HepG2 (cell line): ENCODE measurements at regions not wholly inside any gene's neighbourhood (a gene's known extent, or its start where the extent isn't known, plus 50 kb on each side); places are given as distances from the start of the nearest gene placed in this dataset.

Experiments used
- ATAC-seq: fragments of 200-7000 bp; cut with Tn5 transposase; 3 replicates; pipeline ENCODE4 v1.9.1; 2020; ENCODE audit warnings: mild to moderate bottlenecking, moderate library complexity
- BruUV-seq: library from RNA; stranded (reverse); fragments of 400-500 nt; replicated peaks from 2 replicates; lab custom pipeline; 2021; lab: Mats Ljungman, UMichigan
- CTCF ChIA-PET: fragments of 300-600 bp; formaldehyde crosslinking; extraction: SDS; loops from one replicate; lab custom pipeline; 2021; ENCODE audit warnings: low total read pairs, inconsistent platforms, low intra/inter-chr PET ratio; lab: Yijun Ruan, JAX
- POLR2A ChIA-PET: fragments of 350-600 bp; sonication (Branson Sonifier 250); formaldehyde crosslinking; loops from one replicate; lab custom pipeline; 2020; ENCODE audit warnings: antibody characterized with exemption, inconsistent platforms; lab: Yijun Ruan, JAX
- DNase-seq: peaks from one replicate; pipeline ENCODE4 v3.0.0-alpha.2; 2015; ENCODE audit warnings: low spot score
- FAIRE-seq: peaks from 3 replicates; lab custom pipeline; 2011; peaks lifted over from hg19 to GRCh38; lab: Jason Lieb, UNC
- H2AFZ ChIP-seq: one replicate; pipeline ENCODE4 v1.6.1; 2011; ENCODE audit warnings: low read length, inconsistent platforms
- H3K27ac ChIP-seq: fragments of 300-600 bp; 3 replicates; pipeline ENCODE4 v1.8.0; 2011; ENCODE audit warnings: mixed run types, mild to moderate bottlenecking, mixed read lengths, low read length, inconsistent platforms; ENCODE audit not compliant: insufficient read depth; ENCODE audit errors: extremely low read length
- H3K27me3 ChIP-seq, 2 experiments: fragments of 200-600 bp in 1 of 2; 2 replicates in 1 of 2; 3 replicates in 1 of 2; pipeline versions ENCODE4 v1.6.0 to v1.8.0; 2011; ENCODE audit warnings: low read length in 2 of 2, mild to moderate bottlenecking in 2 of 2, moderate library complexity in 2 of 2, inconsistent platforms in 1 of 2; ENCODE audit not compliant: insufficient read depth in 2 of 2, control insufficient read depth in 1 of 2
- H3K36me3 ChIP-seq, 2 experiments: fragments of 200-600 bp in 1 of 2; replicated peaks in 1 of 2; 2 replicates in 1 of 2; 3 replicates in 1 of 2; pipeline versions ENCODE4 v1.5.1 to v1.8.0; 2011; ENCODE audit warnings: low read length in 2 of 2, inconsistent platforms in 1 of 2; ENCODE audit not compliant: insufficient read depth in 2 of 2, control insufficient read depth in 1 of 2
- H3K4me1 ChIP-seq: 2 replicates; pipeline ENCODE4 v1.5.1; 2012; ENCODE audit warnings: low read length, inconsistent platforms; ENCODE audit not compliant: insufficient read depth
- H3K4me2 ChIP-seq: 2 replicates; pipeline ENCODE4 v1.6.0; 2011; ENCODE audit warnings: low read depth, low read length, inconsistent platforms
- H3K4me3 ChIP-seq, 3 experiments: fragments of 200-600 bp in 1 of 3; sonication (generic), shearing (Covaris generic) in 1 of 3; replicated peaks in 1 of 3; 2 replicates each; pipeline ENCODE4 v1.5.1; 2011 to 2016; ENCODE audit warnings: low read length in 3 of 3, inconsistent platforms in 2 of 3, low read depth in 2 of 3, mild to moderate bottlenecking in 2 of 3, control low read depth in 1 of 3, mixed read lengths in 1 of 3; ENCODE audit not compliant: insufficient read depth in 1 of 3
- H3K79me2 ChIP-seq: one replicate; pipeline ENCODE4 v1.6.1; 2011; ENCODE audit warnings: low read length, inconsistent platforms; ENCODE audit not compliant: insufficient read depth
- H3K9ac ChIP-seq: 2 replicates; pipeline ENCODE4 v1.6.0; 2011; ENCODE audit warnings: mild to moderate bottlenecking, low read depth, low read length, inconsistent platforms; ENCODE audit not compliant: insufficient read depth
- H3K9me3 ChIP-seq: 2 replicates; pipeline ENCODE4 v1.5.1; 2012; ENCODE audit warnings: mild to moderate bottlenecking, low read length
- H4K20me1 ChIP-seq: 2 replicates; pipeline ENCODE4 v1.6.0; 2011; ENCODE audit warnings: inconsistent platforms, mild to moderate bottlenecking, low read length, moderate library complexity; ENCODE audit not compliant: insufficient read depth
- CHCHD3 ChIP-seq: sonication (generic); formaldehyde crosslinking; IDR thresholded peaks from 2 replicates; pipeline ENCODE4 v1.8.0; 2022; ENCODE audit warnings: mild to moderate bottlenecking, missing genetic modification reagents, moderate library complexity
- CREM ChIP-seq, 2 experiments: sonication (generic) in 1 of 2; formaldehyde crosslinking in 1 of 2; IDR thresholded peaks; 2 replicates each; pipeline versions ENCODE4 v1.4.0 to v1.6.1; 2016 to 2020; ENCODE audit warnings: antibody characterized with exemption in 1 of 2, mild to moderate bottlenecking in 1 of 2, missing genetic modification reagents in 1 of 2
- HOXA5 ChIP-seq: sonication (generic); formaldehyde crosslinking; IDR thresholded peaks from 2 replicates; pipeline ENCODE4 v1.4.0; 2020; ENCODE audit warnings: missing genetic modification reagents
- MATR3 ChIP-seq: sonication (generic); formaldehyde crosslinking; IDR thresholded peaks from 2 replicates; pipeline ENCODE4 v1.4.0; 2020; ENCODE audit warnings: missing genetic modification reagents
- NFKBIZ ChIP-seq: IDR thresholded peaks from 2 replicates; pipeline ENCODE4 v1.6.1; 2018; ENCODE audit warnings: missing genetic modification reagents, missing compliant biosample characterization
- PAX8 ChIP-seq: sonication (generic); formaldehyde crosslinking; IDR thresholded peaks from 2 replicates; pipeline ENCODE4 v1.8.0; 2022; ENCODE audit warnings: mild to moderate bottlenecking, missing genetic modification reagents, borderline replicate concordance
- RORA ChIP-seq: sonication (generic); formaldehyde crosslinking; IDR thresholded peaks from 2 replicates; pipeline ENCODE4 v1.5.0; 2020; ENCODE audit warnings: mild to moderate bottlenecking, missing genetic modification reagents, moderate library complexity
- SAP130 ChIP-seq: IDR thresholded peaks from 2 replicates; pipeline ENCODE4 v1.6.1; 2016; ENCODE audit warnings: low read depth
- ZFP1 ChIP-seq: IDR thresholded peaks from 2 replicates; pipeline ENCODE4 v1.6.1; 2016
- ZNF296 ChIP-seq: sonication (generic); formaldehyde crosslinking; conservative IDR thresholded peaks from 2 replicates; pipeline ENCODE4 v1.5.0; 2020; ENCODE audit warnings: mild to moderate bottlenecking, missing genetic modification reagents
- ZNF644 ChIP-seq: IDR thresholded peaks from 2 replicates; pipeline ENCODE4 v1.6.1; 2016; ENCODE audit warnings: low read depth
- WGBS: methylation state at CpG from one replicate; pipeline ENCODE4 v1.1.6; 2017; ENCODE audit warnings: low lambda C conversion rate; 5-methylcytosine and 5-hydroxymethylcytosine counted together
- in situ Hi-C: cut with HindIII; loops from 2 replicates; pipeline ENCODE4 v1.10.0; 2017; ENCODE audit warnings: low pct_unique_long_range_greater_than_20kb; ENCODE audit not compliant: extremely low pct_ligation_motif_present
- intact Hi-C: fragments of 100-400 bp; cut with micrococcal nuclease; formaldehyde crosslinking; loops from one replicate; pipeline ENCODE4 v1.10.0; 2022; ENCODE audit not compliant: unreplicated experiment
- TF ChIP-seq, protein P1 (sequence below): sonication (generic); formaldehyde crosslinking; IDR thresholded peaks from 2 replicates; pipeline ENCODE4 v1.4.0; 2020; ENCODE audit warnings: missing genetic modification reagents, mild to moderate bottlenecking, borderline replicate concordance

- Histone ChIP-seq H3K4me3 (no peak overlapping the region), H3K9me3 (no peaks in the 10 kb centered on the region), H3K79me2 (no peaks in the 10 kb centered on the region), H3K27ac (no peak overlapping the region), H3K4me1 (no peaks in the 10 kb centered on the region), H3K36me3 (no peaks in the 10 kb centered on the region), H3K27me3 (no peaks in the 10 kb centered on the region), H2AFZ (no peak overlapping the region), H3K9ac (no peak overlapping the region), H4K20me1 (no peaks in the 10 kb centered on the region), H3K4me2 (no peak overlapping the region)
- no peak for ATAC-seq
- intact Hi-C loops (no loop called here), in situ Hi-C loops (no loop called here)
- FAIRE-seq: no peak
- ChIA-PET CTCF (no interaction called here), POLR2A (no interaction called here)
- no TSS peak for BruUV-seq
- DNase-seq: no peak
- 0% methylated on average over 1 of the region's 1 CpG for WGBS
- TF ChIP-seq PAX8: no peak
Observed at GRCh38 chr18:40570615-40571014, 1384.4 kb upstream of the PIK3C3 start.

DNA sequence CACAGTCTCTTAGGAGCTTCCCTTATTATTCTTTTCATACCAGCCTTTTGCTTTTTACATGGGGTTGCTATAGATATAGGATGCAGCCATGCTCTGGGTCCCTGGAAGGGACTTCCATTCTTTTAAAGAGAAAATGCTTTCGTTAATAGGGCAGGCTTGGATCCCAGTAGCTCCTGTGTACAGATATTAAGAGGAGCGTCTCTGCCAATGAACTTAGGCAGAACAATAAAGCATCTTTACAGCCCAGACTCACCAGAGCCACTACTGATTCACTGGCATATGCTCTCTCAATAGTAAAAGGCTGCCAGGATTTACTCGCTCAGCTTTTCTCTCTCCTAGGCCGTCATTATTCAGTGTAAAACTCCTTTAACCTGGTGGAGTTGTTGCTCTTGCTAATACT is 1385.4 kb upstream of the PIK3C3 start:
- no peak for TF ChIP-seq MATR3 (CRISPR knock-in tag)
- ChIA-PET CTCF (no interaction called here), POLR2A (no interaction called here)
- H3K27me3 ChIP-seq: no peaks in the 10 kb centered on the region
- H4K20me1 ChIP-seq: no peaks in the 10 kb centered on the region
- 0% methylated on average over 4 of the region's 4 CpGs for WGBS
- in situ Hi-C loops: no loop called here
- no peak overlapping the region for H3K27ac ChIP-seq
- BruUV-seq: no TSS peak
- H3K9ac ChIP-seq: no peak overlapping the region
- H3K79me2 ChIP-seq: no peaks in the 10 kb centered on the region
- no peak overlapping the region for H2AFZ ChIP-seq
- H3K9me3 ChIP-seq: no peaks in the 10 kb centered on the region
- FAIRE-seq (no peak), ATAC-seq (no peak), DNase-seq (no peak)
- H3K36me3 ChIP-seq: no peaks in the 10 kb centered on the region
- no peaks in the 10 kb centered on the region for H3K4me1 ChIP-seq
- H3K4me2 ChIP-seq: no peak overlapping the region
- intact Hi-C loops: no loop called here
- H3K4me3 ChIP-seq: no peak overlapping the region

DNA sequence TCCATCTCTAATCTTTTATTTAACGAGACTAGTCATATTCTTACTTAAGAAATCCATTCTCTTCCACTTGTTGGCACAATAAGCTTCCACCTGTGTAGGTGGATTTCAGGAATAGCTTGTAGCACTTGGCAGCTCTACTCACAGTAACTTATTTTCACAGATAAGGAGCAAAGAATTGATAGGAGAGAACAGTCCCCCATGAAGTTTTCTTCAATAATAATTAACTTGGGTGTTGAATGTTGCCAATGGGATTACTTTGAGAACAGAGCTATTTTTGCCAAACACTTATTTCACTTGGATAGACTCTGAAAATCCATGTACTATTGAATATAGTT is 1388.6 kb upstream of the PIK3C3 start:
- WGBS: 0% methylated on average over 1 of the region's 1 CpG
- H3K9ac ChIP-seq: no peak overlapping the region
- no peaks in the 10 kb centered on the region for H3K9me3 ChIP-seq
- ATAC-seq: no peak
- no peak for FAIRE-seq
- BruUV-seq: no TSS peak
- no peaks in the 10 kb centered on the region for H3K79me2 ChIP-seq
- H4K20me1 ChIP-seq: no peaks in the 10 kb centered on the region
- no peaks in the 10 kb centered on the region for H3K4me1 ChIP-seq
- H3K36me3 ChIP-seq: no peaks in the 10 kb centered on the region
- H3K27ac ChIP-seq: no peak overlapping the region
- no peak overlapping the region for H2AFZ ChIP-seq
- ChIA-PET POLR2A (no interaction called here), CTCF (no interaction called here)
- no peak for DNase-seq
- in situ Hi-C loops (no loop called here), intact Hi-C loops (no loop called here)
- H3K4me3 ChIP-seq: no peak overlapping the region
- H3K27me3 ChIP-seq: no peaks in the 10 kb centered on the region
- no peak overlapping the region for H3K4me2 ChIP-seq
- TF ChIP-seq CHCHD3 (no peak), RORA (CRISPR knock-in tag) (no peak), CREM (IDR thresholded peaks at IDR 0.05) (no peak), CREM (CRISPR knock-in tag; IDR thresholded peaks at IDR 0.05) (no peak), HOXA5 (CRISPR knock-in tag) (no peak), NFKBIZ (no peak), ZFP1 (CRISPR knock-in tag) (no peak), ZNF644 (CRISPR knock-in tag) (no peak), SAP130 (no peak), ZNF296 (no peak)
- TF ChIP-seq, protein P1, sequence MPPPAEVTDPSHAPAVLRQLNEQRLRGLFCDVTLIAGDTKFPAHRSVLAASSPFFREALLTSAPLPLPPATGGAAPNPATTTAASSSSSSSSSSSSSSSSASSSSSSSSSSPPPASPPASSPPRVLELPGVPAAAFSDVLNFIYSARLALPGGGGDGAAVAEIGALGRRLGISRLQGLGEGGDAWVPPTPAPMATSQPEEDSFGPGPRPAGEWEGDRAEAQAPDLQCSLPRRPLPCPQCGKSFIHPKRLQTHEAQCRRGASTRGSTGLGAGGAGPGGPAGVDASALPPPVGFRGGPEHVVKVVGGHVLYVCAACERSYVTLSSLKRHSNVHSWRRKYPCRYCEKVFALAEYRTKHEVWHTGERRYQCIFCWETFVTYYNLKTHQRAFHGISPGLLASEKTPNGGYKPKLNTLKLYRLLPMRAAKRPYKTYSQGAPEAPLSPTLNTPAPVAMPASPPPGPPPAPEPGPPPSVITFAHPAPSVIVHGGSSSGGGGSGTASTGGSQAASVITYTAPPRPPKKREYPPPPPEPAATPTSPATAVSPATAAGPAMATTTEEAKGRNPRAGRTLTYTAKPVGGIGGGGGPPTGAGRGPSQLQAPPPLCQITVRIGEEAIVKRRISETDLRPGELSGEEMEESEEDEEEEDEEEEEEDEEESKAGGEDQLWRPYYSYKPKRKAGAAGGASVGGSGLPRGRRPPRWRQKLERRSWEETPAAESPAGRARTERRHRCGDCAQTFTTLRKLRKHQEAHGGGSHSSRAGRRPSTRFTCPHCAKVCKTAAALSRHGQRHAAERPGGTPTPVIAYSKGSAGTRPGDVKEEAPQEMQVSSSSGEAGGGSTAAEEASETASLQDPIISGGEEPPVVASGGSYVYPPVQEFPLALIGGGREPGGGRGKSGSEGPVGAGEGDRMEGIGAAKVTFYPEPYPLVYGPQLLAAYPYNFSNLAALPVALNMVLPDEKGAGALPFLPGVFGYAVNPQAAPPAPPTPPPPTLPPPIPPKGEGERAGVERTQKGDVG: no peak
